IMR-90 (cell line): ENCODE measurements at regions not wholly inside any gene's neighbourhood (a gene's known extent, or its start where the extent isn't known, plus 50 kb on each side); places are given as distances from the start of the nearest gene placed in this dataset.

Experiments used
- ATAC-seq: fragments of 200-7000 bp; cut with Tn5 transposase; 2 replicates; pipeline ENCODE4 v1.9.1; 2020; ENCODE audit warnings: low read depth, mild to moderate bottlenecking, moderate library complexity
- BruUV-seq: library from RNA; stranded (reverse); fragments of 400-500 nt; replicated peaks from 2 replicates; lab custom pipeline; 2021; lab: Mats Ljungman, UMichigan
- CTCF ChIA-PET: fragments of 300-600 bp; formaldehyde crosslinking; extraction: SDS; loops from one replicate; lab custom pipeline; 2021; ENCODE audit warnings: antibody characterized with exemption; lab: Yijun Ruan, JAX
- POLR2A ChIA-PET: fragments of 300-600 bp; sonication (Branson Sonifier 250); formaldehyde crosslinking; loops from one replicate; lab custom pipeline; 2022; ENCODE audit warnings: antibody characterized with exemption; ENCODE audit not compliant: unreplicated experiment; lab: Charles Lee
- DNase-seq: peaks from one replicate; pipeline ENCODE4 v3.0.0; 2013
- H2AFZ ChIP-seq: replicated peaks from 2 replicates; pipeline ENCODE3; 2013; ENCODE audit warnings: low read length, mild to moderate bottlenecking; ENCODE audit not compliant: poor library complexity
- H2AK5ac ChIP-seq: 2 replicates; pipeline ENCODE4 v1.6.1; 2013; ENCODE audit warnings: low read depth, low read length, inconsistent platforms
- H2AK9ac ChIP-seq: replicated peaks from 2 replicates; pipeline ENCODE3; 2013; ENCODE audit warnings: mild to moderate bottlenecking, low read depth, low read length, moderate library complexity; ENCODE audit not compliant: poor library complexity
- H2BK120ac ChIP-seq: 2 replicates; pipeline ENCODE4 v1.6.1; 2013; ENCODE audit warnings: low read depth, low read length, inconsistent platforms
- H2BK15ac ChIP-seq: 3 replicates; pipeline ENCODE4 v1.6.1; 2013; ENCODE audit warnings: low read depth, low read length, inconsistent platforms
- H2BK20ac ChIP-seq: 2 replicates; pipeline ENCODE4 v1.6.1; 2013; ENCODE audit warnings: low read depth, mild to moderate bottlenecking, inconsistent platforms, low read length, moderate library complexity
- H2BK5ac ChIP-seq: 2 replicates; pipeline ENCODE4 v1.6.1; 2013; ENCODE audit warnings: mild to moderate bottlenecking, low read depth, low read length, inconsistent platforms; ENCODE audit not compliant: poor library complexity, severe bottlenecking
- H3K14ac ChIP-seq: replicated peaks from 2 replicates; pipeline ENCODE4 v1.6.1; 2013; ENCODE audit warnings: low read depth, low read length, inconsistent platforms
- H3K18ac ChIP-seq: 2 replicates; pipeline ENCODE4 v1.6.1; 2013; ENCODE audit warnings: low read depth, low read length, control low read depth
- H3K23ac ChIP-seq: 2 replicates; pipeline ENCODE4 v1.6.1; 2013; ENCODE audit warnings: low read depth, low read length, inconsistent platforms
- H3K27ac ChIP-seq: 2 replicates; pipeline ENCODE4 v1.5.1; 2013; ENCODE audit warnings: mild to moderate bottlenecking, control low read depth, low read length; ENCODE audit not compliant: insufficient read depth
- H3K27me3 ChIP-seq: 2 replicates; pipeline ENCODE4 v1.6.1; 2013; ENCODE audit warnings: low read length; ENCODE audit not compliant: control insufficient read depth, insufficient read depth
- H3K36me3 ChIP-seq: 2 replicates; pipeline ENCODE4 v1.6.1; 2013; ENCODE audit warnings: low read length, mixed read lengths; ENCODE audit not compliant: control insufficient read depth, insufficient read depth
- H3K4ac ChIP-seq: 2 replicates; pipeline ENCODE4 v1.6.1; 2013; ENCODE audit warnings: low read depth, low read length, inconsistent platforms
- H3K4me1 ChIP-seq: 2 replicates; pipeline ENCODE4 v1.6.1; 2013; ENCODE audit warnings: low read length, mixed read lengths; ENCODE audit not compliant: control insufficient read depth, insufficient read depth
- H3K4me2 ChIP-seq: 2 replicates; pipeline ENCODE4 v1.6.1; 2013; ENCODE audit warnings: low read depth, mild to moderate bottlenecking, control low read depth, low read length, moderate library complexity
- H3K4me3 ChIP-seq: 2 replicates; pipeline ENCODE4 v1.5.1; 2013; ENCODE audit warnings: low read depth, mild to moderate bottlenecking, control low read depth, low read length, moderate library complexity; ENCODE audit not compliant: insufficient read depth
- H3K56ac ChIP-seq: 2 replicates; pipeline ENCODE4 v1.6.1; 2013; ENCODE audit warnings: low read length, inconsistent platforms; ENCODE audit not compliant: insufficient read depth; ENCODE audit errors: extremely low read depth
- H3K79me1 ChIP-seq, 2 experiments: 2 replicates each; pipeline ENCODE4 v1.6.1; 2013; ENCODE audit warnings: low read length in 2 of 2, inconsistent platforms in 1 of 2, low read depth in 1 of 2
- H3K9ac ChIP-seq: 2 replicates; pipeline ENCODE4 v1.6.1; 2013; ENCODE audit warnings: low read depth, low read length, control low read depth
- H3K9me1 ChIP-seq: 2 replicates; pipeline ENCODE4 v1.6.1; 2013; ENCODE audit warnings: low read length, inconsistent platforms; ENCODE audit not compliant: insufficient read depth
- H3K9me3 ChIP-seq: 2 replicates; pipeline ENCODE4 v1.6.1; 2013; ENCODE audit warnings: low read length; ENCODE audit not compliant: control insufficient read depth, insufficient read depth
- H4K20me1 ChIP-seq: 2 replicates; pipeline ENCODE4 v1.6.1; 2013; ENCODE audit warnings: low read length, inconsistent platforms; ENCODE audit not compliant: insufficient read depth
- H4K5ac ChIP-seq: 2 replicates; pipeline ENCODE4 v1.6.1; 2013; ENCODE audit warnings: mild to moderate bottlenecking, low read depth, low read length, control low read depth
- H4K8ac ChIP-seq, 2 experiments: 2 replicates each; pipeline ENCODE4 v1.6.1; 2013; ENCODE audit warnings: low read depth in 2 of 2, low read length in 2 of 2, control low read depth in 1 of 2, inconsistent platforms in 1 of 2
- H4K91ac ChIP-seq: 2 replicates; pipeline ENCODE4 v1.6.1; 2013; ENCODE audit warnings: low read depth, low read length, inconsistent platforms; ENCODE audit not compliant: insufficient read depth
- BHLHE40 ChIP-seq: fragments of 150-350 bp; IDR thresholded peaks from 2 replicates; pipeline ENCODE4 v1.6.1; 2016; ENCODE audit warnings: mild to moderate bottlenecking, low read depth, low read length
- CEBPB ChIP-seq: IDR thresholded peaks from 2 replicates; pipeline ENCODE4 v1.6.1; 2012; ENCODE audit warnings: low read depth, low read length, improper control_type of control experiment
- CHD1 ChIP-seq: IDR thresholded peaks from 2 replicates; pipeline ENCODE4 v1.6.1; 2012; ENCODE audit warnings: low read depth, low read length, improper control_type of control experiment
- CTCF ChIP-seq: conservative IDR thresholded peaks from 2 replicates; pipeline ENCODE4 v1.5.1; 2012; ENCODE audit warnings: mild to moderate bottlenecking, low read depth, low read length, improper control_type of control experiment
- ELK1 ChIP-seq: fragments of 150-350 bp; IDR thresholded peaks from 2 replicates; pipeline ENCODE4 v1.6.1; 2016; ENCODE audit warnings: low read depth, mild to moderate bottlenecking, low read length, moderate library complexity, borderline replicate concordance
- FOS ChIP-seq: fragments of 150-350 bp; IDR thresholded peaks from 2 replicates; pipeline ENCODE4 v1.6.1; 2016; ENCODE audit warnings: low read depth, low read length
- MAFK ChIP-seq: IDR thresholded peaks from 2 replicates; pipeline ENCODE4 v1.6.1; 2012; ENCODE audit warnings: low read depth, low read length, improper control_type of control experiment
- MAZ ChIP-seq: IDR thresholded peaks from 2 replicates; pipeline ENCODE4 v1.6.1; 2012; ENCODE audit warnings: low read depth, mild to moderate bottlenecking, low read length, improper control_type of control experiment, moderate library complexity, borderline replicate concordance
- MXI1 ChIP-seq: IDR thresholded peaks from 2 replicates; pipeline ENCODE4 v1.6.1; 2012; ENCODE audit warnings: low read depth, mild to moderate bottlenecking, low read length, moderate library complexity, borderline replicate concordance
- NFE2L2 ChIP-seq: fragments of 150-350 bp; IDR thresholded peaks from 2 replicates; pipeline ENCODE4 v1.6.1; 2016; ENCODE audit warnings: low read depth, mild to moderate bottlenecking, low read length
- POLR2A ChIP-seq: IDR thresholded peaks from 2 replicates; pipeline ENCODE4 v1.6.1; 2012; ENCODE audit warnings: mild to moderate bottlenecking, low read depth, low read length
- RAD21 ChIP-seq: IDR thresholded peaks from 2 replicates; pipeline ENCODE4 v1.6.1; 2012; ENCODE audit warnings: low read length, improper control_type of control experiment
- RCOR1 ChIP-seq: IDR thresholded peaks from 2 replicates; pipeline ENCODE4 v1.6.1; 2012; ENCODE audit warnings: mild to moderate bottlenecking, low read length, improper control_type of control experiment; ENCODE audit not compliant: insufficient replicate concordance
- RFX5 ChIP-seq: IDR thresholded peaks from 2 replicates; pipeline ENCODE4 v1.8.0; 2012; ENCODE audit warnings: low read depth, mild to moderate bottlenecking, low read length, moderate library complexity
- SMC3 ChIP-seq: fragments of 150-350 bp; IDR thresholded peaks from 2 replicates; pipeline ENCODE4 v1.6.1; 2016; ENCODE audit warnings: low read depth, mild to moderate bottlenecking, antibody characterized with exemption, low read length, moderate library complexity
- USF2 ChIP-seq: fragments of 150-350 bp; IDR thresholded peaks from 2 replicates; pipeline ENCODE4 v1.6.1; 2017; ENCODE audit warnings: mild to moderate bottlenecking, antibody characterized with exemption, low read length, low read depth
- WGBS, 2 experiments: methylation state at CpG; one replicate each; pipeline versions ENCODE4 v1.1.5 to v1.1.7; 2013; ENCODE audit warnings: missing lambda C conversion rate in 2 of 2; ENCODE audit not compliant: insufficient read length in 1 of 2; ENCODE audit errors: extremely low coverage in 2 of 2; 5-methylcytosine and 5-hydroxymethylcytosine counted together
- dilution Hi-C: fragments of 300-500 bp; cut with HindIII; formaldehyde crosslinking; loops from one replicate; pipeline ENCODE4 v1.14.3; 2018; ENCODE audit warnings: low sequenced_read_pairs; ENCODE audit not compliant: unreplicated experiment
- in situ Hi-C: fragments of 300-500 bp; cut with MboI; formaldehyde crosslinking; loops from 3 replicates; pipeline ENCODE4 v1.14.3; 2019; ENCODE audit warnings: low sequenced_read_pairs, inconsistent platforms, mixed read lengths
- intact Hi-C: fragments of 100-400 bp; cut with micrococcal nuclease; formaldehyde crosslinking; loops from 2 replicates; pipeline ENCODE4 v1.10.0; 2022

- H3K36me3 ChIP-seq: no peaks in the 10 kb centered on the region
- no peak overlapping the region for H3K4ac ChIP-seq
- H3K4me1 ChIP-seq: peaks cover 4% of the 10 kb centered on the region
- H3K56ac ChIP-seq: no peak overlapping the region
- dilution Hi-C loops (no loop called here), intact Hi-C loops (loop anchor here (10.0 kb wide), 1 partner anchor 90 kb away; no protein-coding TSS in a partner anchor), in situ Hi-C loops (no loop called here)
- no peak overlapping the region for H2AK5ac ChIP-seq
- no peak for TF ChIP-seq MAZ
- no peak for TF ChIP-seq SMC3
- no peak for TF ChIP-seq CTCF
- no peak for TF ChIP-seq RFX5
- TF ChIP-seq POLR2A: no peak
- TF ChIP-seq MXI1: no peak
- no peak for TF ChIP-seq CHD1
- no peak for TF ChIP-seq USF2
- TF ChIP-seq RAD21: no peak
- no peak for TF ChIP-seq BHLHE40
- no peak for TF ChIP-seq CEBPB
- no peak for TF ChIP-seq ELK1
- TF ChIP-seq NFE2L2: no peak
- no peak for TF ChIP-seq MAFK
- TF ChIP-seq RCOR1: no peak
- TF ChIP-seq FOS: no peak
- H3K18ac ChIP-seq: no peak overlapping the region
- H3K9me1 ChIP-seq: peaks cover 4% of the 10 kb centered on the region; the same call in 1 of the 2 replicates
- POLR2A ChIA-PET: no interaction called here
- H4K91ac ChIP-seq: no peak overlapping the region
- H3K27ac ChIP-seq: no peak overlapping the region
- BruUV-seq: no TSS peak
- CTCF ChIA-PET: no interaction called here
- no peak overlapping the region for H2BK15ac ChIP-seq
- H3K9me3 ChIP-seq: no peaks in the 10 kb centered on the region; the same call in 1 of the 2 replicates
- H4K20me1 ChIP-seq: no peaks in the 10 kb centered on the region
- no peak overlapping the region for H3K4me3 ChIP-seq
- DNase-seq: no peak
- no peak overlapping the region for H2BK120ac ChIP-seq
- no peak overlapping the region for H2BK20ac ChIP-seq
- ATAC-seq: no peak
- H2BK5ac ChIP-seq: no peak overlapping the region
- H2AFZ ChIP-seq: no peak overlapping the region
- H3K4me2 ChIP-seq: no peak overlapping the region
- H3K79me1 ChIP-seq: no peaks in the 10 kb centered on the region
- no peak overlapping the region for H4K5ac ChIP-seq
- no peak overlapping the region for H3K14ac ChIP-seq
- no CpG with 5 or more reads among the region's 7 CpGs for WGBS, 2 experiments
- no peak overlapping the region for H3K9ac ChIP-seq
- H3K23ac ChIP-seq: no peak overlapping the region
- H4K8ac ChIP-seq: no peak overlapping the region
- H2AK9ac ChIP-seq: no peak overlapping the region
- H3K27me3 ChIP-seq: no peaks in the 10 kb centered on the region; the same call in 1 of the 2 replicates
These were observed 68.7 kb upstream of the SNX9 start for GRCh38 chr6:157754351-157754750.
